ENCODE measurements at regions not wholly inside any gene's neighbourhood (a gene's known extent, or its start where the extent isn't known, plus 50 kb on each side); places are given as distances from the start of the nearest gene placed in this dataset.

DNA sequence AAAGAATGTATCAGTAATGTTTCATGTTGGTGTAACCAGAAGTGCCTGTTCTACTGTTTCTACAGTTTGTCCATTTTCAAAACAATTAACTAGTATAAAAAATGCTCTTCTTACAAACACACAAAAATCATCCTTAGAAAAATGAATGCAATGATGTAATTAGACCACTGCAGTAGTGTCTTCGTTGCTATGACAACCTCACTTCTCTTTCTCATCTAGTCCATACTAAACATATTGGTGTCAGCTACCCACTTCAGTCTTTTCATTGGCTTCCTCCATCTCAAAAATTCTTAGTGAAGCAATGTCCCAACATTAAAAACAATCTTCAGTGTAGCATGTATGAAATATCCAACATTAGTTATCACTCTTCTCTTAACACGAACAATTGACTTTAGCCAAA lies 1265.8 kb downstream of the REEP3 start:
- no peak for TF ChIP-seq CTCF (IDR thresholded peaks at IDR 0.05)
- no peak for TF ChIP-seq POLR2A (IDR thresholded peaks at IDR 0.05)

All from esophagus squamous epithelium (tissue), 4 donors.